ENCODE measurements at regions not wholly inside any gene's neighbourhood (a gene's known extent, or its start where the extent isn't known, plus 50 kb on each side); places are given as distances from the start of the nearest gene placed in this dataset.

DNA sequence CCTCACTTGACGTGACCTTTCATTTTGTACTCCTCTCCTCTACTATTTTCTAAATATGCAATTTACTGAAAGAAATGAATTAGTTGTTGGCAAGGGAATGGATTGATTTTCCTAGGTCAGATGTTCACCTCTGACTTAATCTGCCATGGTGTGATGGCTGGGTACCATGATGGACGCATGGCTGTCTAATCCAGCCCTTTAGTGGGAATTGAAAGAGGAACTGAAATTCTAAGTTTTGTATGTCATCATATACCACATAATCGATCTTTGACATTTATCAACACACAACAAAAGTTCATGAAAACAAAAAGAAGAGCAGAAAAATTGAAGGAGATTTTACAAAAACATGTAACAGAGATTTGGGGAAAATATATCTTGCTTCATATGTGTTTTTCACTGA, 331.3 kb upstream of the SNX7 start:
- DNase-seq (ENCODE audit: low read depth) = no peak

DNA sequence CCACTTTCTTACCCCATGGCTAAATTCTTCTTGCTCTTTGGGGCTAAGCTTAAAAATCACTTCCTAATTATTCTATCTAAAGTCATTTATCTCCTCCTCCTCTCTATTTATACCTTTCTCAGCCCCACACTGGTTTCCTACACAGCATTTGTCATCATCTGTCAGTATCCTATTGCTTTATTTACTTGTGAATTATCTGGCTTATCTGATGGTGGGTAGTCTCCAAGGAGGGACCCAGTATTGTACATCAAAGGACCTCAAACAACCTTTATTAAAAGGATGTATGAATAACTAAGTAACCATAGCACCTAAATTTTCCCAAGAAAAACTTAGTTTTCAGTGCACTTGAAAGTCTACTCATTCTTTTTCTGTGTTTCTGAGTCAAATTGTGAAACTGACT, 332.7 kb upstream of the SNX7 start:
- no peak for DNase-seq (ENCODE audit: low read depth)

DNA sequence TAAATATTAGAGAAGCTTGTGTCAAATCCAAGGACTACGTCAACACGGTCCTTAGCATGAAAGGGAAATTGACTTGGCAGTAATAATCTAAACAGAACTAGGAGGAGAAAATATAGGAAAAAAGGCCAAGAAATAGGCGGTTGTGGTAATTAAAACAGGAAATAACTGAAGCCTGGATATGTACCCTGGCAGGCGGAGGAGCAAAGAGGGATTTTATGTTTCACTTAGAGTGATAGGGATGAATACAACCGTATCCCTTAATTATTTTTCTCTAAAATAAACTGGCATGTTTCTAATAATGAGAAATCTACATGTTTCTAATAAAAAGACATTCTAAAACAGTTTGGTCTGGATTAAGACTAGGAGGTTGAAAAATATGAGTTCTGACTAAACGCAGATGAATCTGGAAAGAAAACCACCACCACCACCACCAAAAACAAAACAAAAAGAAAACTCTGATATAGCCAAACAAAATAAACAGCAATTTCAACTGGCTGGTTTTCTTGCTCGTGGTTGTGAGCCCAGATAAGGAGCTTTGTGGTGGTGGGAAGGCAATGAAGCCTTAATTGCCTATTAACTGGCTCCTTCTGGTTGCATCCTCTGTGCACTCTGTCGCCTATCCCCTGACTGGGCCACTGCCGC, 334.2 kb upstream of the SNX7 start:
- DNase-seq (ENCODE audit: low read depth) = no peak

DNA sequence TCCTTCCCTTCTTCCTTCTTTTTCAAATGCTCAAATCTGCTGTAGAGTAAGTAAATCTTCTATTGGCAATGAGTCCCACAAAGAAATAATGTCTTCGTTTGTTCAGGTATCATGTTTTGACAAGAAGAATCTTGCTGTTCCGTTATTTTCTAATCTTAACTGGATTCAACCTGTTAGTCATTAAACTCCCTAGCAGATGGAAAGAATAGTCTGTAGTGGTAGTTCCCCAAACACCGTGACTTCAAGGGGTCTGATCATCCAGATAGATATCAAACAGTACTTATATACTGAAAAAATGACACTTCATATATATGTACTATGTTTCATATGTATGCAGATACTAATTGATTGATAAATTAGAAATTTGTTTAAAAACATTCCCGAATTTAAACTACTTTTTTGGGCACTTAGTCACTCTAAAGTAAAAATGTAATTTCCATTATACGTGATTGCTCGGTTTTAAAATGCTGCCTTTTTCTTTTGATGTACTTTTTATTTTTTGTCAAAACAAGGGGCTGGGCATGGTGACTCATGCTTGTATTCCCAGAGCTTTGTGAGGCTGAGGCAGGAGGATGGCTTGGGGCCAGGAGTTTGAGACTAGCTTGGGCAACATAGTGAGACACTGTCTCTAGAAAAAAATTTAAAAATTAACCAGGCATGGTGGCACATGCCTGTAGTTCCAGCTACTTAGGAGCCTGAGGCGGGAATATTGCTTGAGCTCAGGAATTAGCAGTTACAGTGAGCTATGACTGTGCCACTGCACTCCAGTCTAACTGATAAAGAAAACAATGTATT, 335.7 kb upstream of the SNX7 start:
- no peak for DNase-seq (ENCODE audit: low read depth)

DNA sequence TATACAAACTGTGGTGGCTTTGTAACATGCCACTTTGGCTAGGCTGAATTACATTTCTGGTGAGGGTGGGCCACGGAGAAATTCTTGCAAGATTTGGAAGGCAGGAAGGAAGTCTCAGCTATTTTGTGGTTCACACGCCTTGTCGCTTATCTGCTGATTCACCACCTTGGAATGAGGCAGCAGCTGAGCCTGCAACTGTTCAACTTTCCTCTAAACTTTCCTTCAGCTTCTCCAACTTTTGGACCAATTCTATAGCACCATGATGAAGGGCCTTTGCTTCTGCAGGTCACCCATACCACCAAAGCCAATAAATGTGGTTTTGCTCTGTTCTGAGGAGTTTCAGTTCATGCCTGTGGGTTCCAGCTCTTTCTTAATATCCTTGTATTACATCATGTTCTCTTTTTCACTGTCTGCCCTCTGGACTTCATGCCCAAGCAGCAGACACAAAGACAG, 337.6 kb upstream of the SNX7 start:
- no peak for DNase-seq (ENCODE audit: low read depth)

DNA sequence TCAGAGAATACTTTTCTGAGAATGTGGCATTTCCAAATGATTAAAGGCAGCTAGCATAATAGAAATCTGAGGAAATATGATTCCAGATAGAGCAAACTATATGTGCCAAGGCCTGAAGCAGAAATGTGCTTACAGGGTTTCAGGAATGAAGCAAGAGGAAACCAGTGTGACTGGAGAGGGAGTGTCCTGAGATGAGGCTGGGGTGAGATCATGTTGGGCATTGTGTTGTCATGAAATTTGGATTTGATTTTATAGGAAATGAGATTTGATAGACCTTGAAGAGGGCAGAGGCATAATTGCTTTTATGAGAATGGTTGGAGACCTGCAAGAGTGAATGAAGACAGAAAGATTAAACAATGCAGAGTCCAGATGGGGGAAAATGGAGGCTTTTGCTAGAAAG, 338.1 kb upstream of the SNX7 start:
- no peak for DNase-seq (ENCODE audit: low read depth)

DNA sequence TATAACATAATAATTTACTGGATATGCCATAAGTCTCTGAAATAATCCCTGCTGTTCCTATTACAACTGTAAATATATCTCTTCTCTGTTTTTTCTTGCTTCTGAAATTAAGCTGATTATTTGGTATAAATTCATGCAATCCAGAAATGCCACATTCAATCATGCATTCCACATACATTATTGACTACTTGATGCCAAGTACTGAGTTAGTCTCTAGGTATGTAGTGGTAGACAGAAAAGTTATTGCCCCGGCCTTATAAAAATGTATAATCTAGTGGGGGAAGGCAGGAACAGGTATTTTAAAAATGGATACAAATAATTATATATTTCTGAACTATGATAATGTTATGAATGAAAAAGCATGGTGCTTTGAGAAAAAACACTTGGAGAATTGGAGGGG, 338.6 kb upstream of the SNX7 start:
- no peak for DNase-seq (ENCODE audit: low read depth)

DNA sequence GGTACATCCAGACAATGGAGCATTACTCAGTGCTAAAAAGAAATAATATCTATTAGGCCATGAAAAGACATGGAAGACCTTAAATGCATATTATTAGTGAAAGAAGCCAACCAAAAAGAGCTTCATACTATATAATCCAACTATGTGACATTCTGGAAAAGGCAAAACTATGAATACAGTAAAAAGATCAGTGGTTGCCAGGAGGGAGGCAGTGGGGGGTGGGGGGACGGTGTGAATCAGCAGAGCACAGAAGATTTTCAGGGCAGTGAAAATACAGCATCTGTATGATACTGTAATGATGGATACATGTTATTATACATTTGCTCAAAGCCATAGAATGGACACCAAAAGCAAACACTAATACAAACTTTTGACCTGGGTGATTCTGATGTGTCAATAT, 339.4 kb upstream of the SNX7 start:
- DNase-seq (ENCODE audit: low read depth) = no peak

DNA sequence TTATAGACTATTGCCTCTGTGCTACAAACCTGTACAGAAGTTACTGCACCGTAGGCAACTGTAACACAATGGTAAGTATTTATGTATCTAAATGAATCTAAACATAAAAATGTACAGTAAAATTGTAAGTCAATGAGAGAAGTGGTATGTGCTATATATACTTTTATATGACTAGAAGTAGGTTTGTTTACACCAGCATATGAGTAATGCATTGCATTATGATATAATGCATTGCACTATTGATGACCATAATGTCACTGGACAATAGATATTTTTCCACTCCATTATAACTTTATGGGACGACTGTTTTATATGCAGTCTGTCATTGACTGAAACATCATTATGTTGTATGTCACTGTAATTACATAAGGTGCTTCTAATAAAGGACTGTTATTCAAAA, 340.3 kb upstream of the SNX7 start:
- DNase-seq (ENCODE audit: low read depth) = no peak

DNA sequence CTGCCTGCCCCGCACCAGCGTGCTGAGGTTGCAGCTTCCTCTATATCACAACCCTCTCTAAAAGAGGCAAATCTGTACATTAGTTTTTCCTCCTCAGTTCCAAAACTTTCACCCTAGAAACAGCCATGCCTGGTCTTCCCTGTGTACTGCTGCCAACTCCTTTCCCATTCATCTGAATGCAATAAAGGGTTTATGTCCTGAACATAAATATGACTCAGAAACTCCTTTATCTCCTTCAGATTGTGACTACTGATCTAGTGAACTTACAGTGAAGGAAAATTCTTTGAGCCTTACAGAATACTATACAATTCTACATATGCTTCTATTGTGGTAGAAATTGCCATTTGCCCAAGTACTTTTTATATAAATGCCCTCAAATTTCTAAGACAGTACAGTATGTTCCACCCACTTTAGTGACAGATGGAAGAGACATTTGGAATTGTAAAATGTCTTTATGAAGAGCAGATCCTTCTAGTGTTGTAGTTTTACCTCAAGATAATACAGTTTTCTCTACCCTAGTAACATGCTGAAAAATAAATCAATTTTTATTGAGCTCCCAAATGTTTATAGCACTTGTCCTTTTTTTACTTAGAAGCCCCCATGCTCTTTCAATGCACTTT, 345.1 kb upstream of the SNX7 start:
- DNase-seq (ENCODE audit: low read depth) = no peak

DNA sequence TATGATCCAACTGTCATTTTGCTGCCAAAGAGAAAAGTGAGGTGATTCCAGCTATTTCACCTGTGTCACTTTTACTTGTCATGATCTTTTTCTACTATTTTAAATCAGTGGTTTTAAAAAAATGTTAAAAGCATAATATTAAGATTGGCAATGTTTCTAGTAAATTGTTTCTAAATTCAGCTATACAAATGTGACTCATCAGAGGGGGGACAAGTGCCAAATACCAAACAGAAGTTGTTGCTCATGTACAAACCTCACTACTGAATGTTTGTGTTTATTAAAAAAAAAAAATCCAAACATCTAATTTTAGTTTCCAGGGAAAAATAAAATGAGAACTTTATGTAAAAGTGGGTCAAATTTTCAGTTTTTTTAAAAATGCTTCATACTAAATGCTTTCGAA, 346.2 kb upstream of the SNX7 start:
- no peak for DNase-seq (ENCODE audit: low read depth)

DNA sequence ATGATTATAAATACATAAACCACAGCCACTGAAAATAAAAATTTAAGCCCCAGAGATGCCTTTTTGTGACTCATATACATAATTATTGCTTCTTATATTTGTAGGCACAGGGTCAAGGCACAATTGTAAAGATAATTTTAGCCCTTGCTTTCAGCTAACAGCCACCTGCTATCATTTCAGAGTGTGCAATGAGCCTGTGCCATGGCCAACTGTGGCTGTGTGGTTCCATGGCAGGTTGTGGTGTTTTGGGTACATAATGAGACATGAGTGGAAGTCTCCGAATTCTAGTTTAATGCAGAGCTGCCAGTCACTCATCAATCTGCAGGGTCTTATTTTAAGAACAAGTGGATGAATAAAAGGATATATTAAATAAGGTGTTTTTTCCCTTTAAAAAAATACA, 346.9 kb upstream of the SNX7 start:
- DNase-seq (ENCODE audit: low read depth) = no peak

DNA sequence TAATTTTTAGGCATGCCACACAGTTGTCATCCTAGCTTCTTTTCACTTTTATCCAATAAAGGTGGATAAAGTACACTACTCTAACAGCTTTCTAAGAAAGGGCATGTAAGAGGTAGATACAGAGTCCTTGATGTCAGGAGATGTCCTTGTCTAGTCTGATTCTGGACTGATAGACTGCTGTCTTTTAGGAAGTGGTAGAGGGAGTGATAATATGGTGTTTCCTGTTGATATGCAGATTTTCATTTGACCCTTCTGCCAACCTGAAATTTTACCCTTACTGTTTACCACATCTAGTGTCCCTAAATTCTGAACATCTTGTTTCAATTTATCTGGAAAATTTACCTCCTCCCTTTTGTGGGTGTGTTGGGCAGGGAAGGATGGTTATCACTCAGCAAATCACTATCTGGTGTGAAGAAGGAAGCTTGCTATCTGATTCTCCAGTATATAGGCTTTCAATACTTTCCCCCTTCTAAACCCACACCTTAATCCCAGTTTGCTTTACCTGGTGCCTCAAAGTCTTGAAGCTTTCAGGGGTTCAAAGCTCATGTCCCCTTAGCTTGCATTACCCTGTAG, 354.9 kb upstream of the SNX7 start:
- DNase-seq (ENCODE audit: low read depth) = no peak

DNA sequence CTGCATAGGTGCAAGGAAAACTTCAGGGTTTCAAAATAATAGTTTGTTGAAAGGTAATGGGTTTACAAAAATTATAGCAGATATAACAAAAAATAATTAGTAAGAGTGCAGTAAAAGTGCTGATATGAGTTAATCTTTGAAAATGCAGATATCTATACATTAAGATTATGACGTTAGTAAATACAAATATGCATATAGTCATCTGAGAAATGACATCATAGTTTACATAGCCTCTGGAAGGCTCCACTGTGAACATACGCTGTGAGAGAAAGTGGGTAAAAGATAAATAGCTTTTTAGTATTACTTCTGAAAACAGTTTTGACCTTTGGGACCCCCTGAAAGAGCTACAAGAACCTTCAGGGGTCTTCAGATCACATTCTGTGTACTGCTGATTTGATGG, 356.2 kb upstream of the SNX7 start:
- DNase-seq (ENCODE audit: low read depth) = no peak

DNA sequence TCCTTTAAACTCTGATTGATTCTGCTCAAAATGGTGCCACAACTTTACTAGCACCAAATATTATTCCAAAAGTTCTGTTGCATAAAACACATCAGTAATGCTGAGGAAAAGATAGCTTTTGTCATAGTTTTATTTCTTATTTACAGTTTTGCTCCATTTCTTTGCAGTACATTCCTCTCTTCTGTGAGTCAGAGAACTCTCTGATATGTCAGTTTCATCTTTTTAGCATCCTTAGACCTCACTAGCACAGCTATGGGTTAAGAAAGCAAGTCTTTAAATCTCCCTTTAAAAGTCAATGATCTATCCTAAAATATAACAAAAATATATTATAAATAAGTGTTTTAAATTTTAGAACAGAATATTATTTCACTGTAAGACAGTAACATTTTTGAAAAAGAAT, 356.6 kb upstream of the SNX7 start:
- DNase-seq (ENCODE audit: low read depth) = no peak

DNA sequence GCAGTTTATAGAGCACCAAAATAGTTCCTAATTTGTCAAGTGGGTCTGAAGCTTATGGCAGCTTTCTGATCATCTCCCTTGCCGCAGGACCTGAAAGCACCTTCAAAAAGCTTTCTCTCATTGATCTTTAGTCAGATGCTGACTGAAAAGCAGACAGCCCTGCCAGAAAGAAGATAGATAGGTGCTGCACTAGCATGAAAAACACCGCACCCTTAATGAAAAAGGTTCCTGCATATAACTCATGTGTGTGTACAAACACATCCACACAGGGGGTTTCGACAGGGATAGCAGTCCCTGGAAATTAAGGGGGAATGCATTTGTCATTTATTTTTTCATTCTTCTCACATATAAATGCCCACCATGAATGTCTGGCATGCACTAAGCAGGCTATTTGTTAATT, 361.7 kb upstream of the SNX7 start:
- no peak for DNase-seq (ENCODE audit: low read depth)

DNA sequence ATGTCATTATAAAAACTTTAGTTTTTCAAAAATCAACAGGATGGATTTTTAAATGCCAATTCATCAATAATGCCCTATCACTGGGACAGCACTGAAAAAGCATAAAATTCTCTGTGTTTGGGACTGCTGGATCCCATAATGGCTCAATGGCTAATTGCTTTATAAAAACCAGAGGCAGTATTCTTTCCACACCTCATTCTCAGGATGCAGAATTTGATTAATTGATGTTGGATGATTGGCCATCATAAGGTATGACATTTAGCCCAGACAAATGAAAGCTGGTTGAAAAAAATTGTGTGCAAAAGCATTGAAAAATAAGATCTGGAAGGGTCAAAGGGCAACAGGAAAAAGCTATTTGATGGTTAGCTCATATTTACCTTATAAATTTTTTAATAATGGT, 362.2 kb upstream of the SNX7 start:
- no peak for DNase-seq (ENCODE audit: low read depth)

DNA sequence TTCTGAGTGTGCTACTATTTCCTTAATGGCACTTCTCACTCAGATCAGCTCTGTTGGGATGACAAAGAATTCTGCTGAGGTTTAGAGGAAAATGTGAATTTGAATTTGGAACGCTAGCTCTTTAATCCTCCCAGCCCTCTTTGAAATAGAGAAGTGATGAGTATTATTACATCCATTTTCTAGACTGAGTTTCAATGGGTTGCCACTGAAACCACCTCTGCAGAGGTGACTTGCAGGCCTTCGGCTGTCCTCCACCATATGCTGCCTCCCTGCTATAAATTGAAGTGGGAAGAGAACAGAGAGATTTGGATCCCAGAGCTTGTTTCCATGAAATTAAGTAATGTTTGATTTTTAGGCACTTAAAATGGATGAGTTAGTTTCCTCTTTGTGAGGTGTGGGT, 363.2 kb upstream of the SNX7 start:
- no peak for DNase-seq (ENCODE audit: low read depth)

DNA sequence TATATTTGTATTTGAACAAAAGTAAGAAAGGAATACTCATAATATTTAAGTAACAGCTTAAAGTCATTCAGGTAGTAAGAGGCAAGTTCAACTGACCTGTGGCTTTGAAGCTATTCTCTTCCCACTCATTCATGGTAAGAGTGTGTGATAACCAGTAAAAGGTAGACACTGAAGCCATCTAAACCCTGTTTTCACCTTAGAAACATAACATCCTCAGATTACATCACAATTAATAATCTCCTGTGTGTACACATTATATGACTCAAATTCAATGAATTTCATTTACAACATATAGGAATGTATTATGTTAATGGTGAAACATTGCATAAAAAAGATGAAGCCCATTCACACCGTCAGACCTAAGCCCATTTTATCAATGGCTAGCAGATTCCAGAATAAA, 364.8 kb upstream of the SNX7 start:
- DNase-seq (ENCODE audit: low read depth) = no peak

DNA sequence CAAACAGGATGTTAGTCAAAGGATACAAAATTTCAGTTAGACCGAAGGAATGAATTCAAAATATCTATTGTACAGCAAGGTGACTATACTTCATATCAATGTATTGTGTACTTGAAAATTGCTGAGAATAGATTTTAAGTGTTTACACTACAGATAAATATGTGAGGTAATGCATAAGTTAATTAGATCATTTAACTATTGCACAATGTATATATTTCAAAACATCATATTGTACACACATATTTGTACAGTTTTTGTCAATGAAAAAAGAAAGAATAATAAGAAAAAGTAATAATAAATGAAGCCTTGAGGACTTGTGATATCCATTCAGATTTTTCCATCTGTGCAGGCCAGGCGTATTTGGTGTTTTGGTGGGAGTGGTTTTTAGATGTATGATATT, 367.4 kb upstream of the SNX7 start:
- DNase-seq (ENCODE audit: low read depth) = no peak

DNA sequence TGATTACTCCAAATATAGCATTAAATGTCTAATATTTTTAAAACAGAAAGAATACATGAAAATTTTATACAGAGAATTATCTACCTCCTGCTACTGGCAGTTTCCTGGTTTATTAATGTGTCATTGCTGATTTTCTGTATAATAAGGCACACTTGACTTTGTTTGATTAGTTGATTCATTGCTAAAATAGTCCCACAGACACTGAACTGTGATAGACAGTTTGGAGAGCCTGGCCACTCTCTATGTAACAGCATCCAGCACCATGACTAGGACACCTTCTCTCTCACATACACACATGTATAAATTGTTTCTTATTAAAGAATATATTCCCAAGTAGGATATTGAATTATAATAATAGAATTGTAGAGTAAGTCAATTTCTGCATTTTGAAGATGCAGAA, 368.5 kb upstream of the SNX7 start:
- DNase-seq (ENCODE audit: low read depth) = no peak

DNA sequence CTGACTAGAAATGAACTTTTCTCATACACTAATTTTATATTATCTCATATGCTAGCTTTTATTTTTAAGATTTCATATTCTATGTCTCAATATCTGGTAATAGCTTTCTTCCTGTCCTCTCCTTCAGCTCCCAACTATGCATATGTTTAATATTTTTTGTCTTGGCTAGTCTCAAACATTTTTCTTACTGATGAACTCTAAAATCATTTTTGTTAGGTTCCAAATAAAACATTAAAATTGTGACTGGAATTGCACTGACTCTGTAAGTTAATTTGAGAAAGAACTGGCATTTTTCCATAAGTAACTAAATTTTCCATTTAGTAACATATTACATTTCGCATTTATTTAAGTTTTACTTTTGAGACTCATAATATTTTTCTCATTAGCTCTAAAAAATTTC, 368.5 kb upstream of the DPYD start:
- no peak for DNase-seq (ENCODE audit: low read depth)

DNA sequence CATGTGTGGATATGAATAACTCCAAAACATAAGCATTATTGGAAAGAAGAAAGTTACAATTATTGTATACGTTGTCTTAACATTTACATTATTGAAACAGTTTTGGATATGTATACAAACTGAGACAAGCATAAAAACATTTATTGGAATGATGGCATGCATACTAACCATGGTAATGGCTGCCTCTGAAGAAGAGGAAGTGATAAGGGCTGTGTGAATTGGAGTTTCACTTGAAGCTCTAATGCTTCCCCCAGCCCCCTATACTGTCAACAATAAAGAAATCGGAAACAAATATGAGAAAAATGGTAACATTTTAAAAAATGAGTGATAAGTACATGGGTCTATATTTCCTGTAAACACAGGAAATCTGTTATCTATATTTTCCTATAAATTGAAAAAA, 367.7 kb upstream of the DPYD start:
- no peak for DNase-seq (ENCODE audit: low read depth)

Measured in stimulated activated CD8-positive, alpha-beta memory T cell treated with anti-CD3 and anti-CD28 coated beads, Interleukin-15, amount 100 ng/mL, for 1 hour (primary cell).